Smooth muscle cell (in vitro differentiated cells): ENCODE measurements at regions not wholly inside any gene's neighbourhood (a gene's known extent, or its start where the extent isn't known, plus 50 kb on each side); places are given as distances from the start of the nearest gene placed in this dataset.
"Not testable (repeated sequence)": the region's sequence is repeated elsewhere in the genome, so short reads cannot be mapped to it uniquely, and the experiment has no call there.

Experiments used
- DNase-seq: peaks from one replicate; lab custom pipeline; 2025; ENCODE audit not compliant: unreplicated experiment; lab: John Stamatoyannopoulos, UW
- H2AFZ ChIP-seq: fragments of 200-600 bp; sonication (generic); 2 replicates; pipeline ENCODE4 v1.6.0; 2016; ENCODE audit warnings: antibody characterized with exemption, low read depth, mild to moderate bottlenecking
- H3F3A ChIP-seq: fragments of 200-600 bp; sonication (generic); 2 replicates; pipeline ENCODE4 v1.6.0; 2017; ENCODE audit warnings: antibody characterized with exemption, low read depth
- H3K27ac ChIP-seq: fragments of 200-600 bp; sonication (generic); 2 replicates; pipeline ENCODE4 v1.5.1; 2016; ENCODE audit warnings: low read depth, mild to moderate bottlenecking
- H3K27me3 ChIP-seq: fragments of 200-600 bp; sonication (generic); 2 replicates; pipeline ENCODE4 v1.6.1; 2016; ENCODE audit warnings: low read depth, mild to moderate bottlenecking
- H3K36me3 ChIP-seq: fragments of 200-600 bp; sonication (generic); 2 replicates; pipeline ENCODE4 v1.5.1; 2016; ENCODE audit warnings: low read depth
- H3K4me1 ChIP-seq: fragments of 200-600 bp; sonication (generic); 2 replicates; pipeline ENCODE4 v1.5.1; 2016; ENCODE audit warnings: low read depth
- H3K4me2 ChIP-seq: fragments of 200-600 bp; sonication (generic); 2 replicates; pipeline ENCODE4 v1.6.0; 2016; ENCODE audit warnings: mild to moderate bottlenecking
- H3K4me3 ChIP-seq: fragments of 200-600 bp; sonication (generic); 2 replicates; pipeline ENCODE4 v1.5.1; 2016; ENCODE audit warnings: mild to moderate bottlenecking
- H3K79me2 ChIP-seq: fragments of 200-600 bp; sonication (generic); 2 replicates; pipeline ENCODE4 v1.6.0; 2016; ENCODE audit warnings: low read depth, mild to moderate bottlenecking
- H3K9ac ChIP-seq: fragments of 200-600 bp; sonication (generic); 2 replicates; pipeline ENCODE4 v1.6.0; 2016; ENCODE audit warnings: low read depth
- H3K9me3 ChIP-seq: fragments of 200-600 bp; sonication (generic); replicated peaks from 2 replicates; pipeline ENCODE4 v1.5.1; 2016; ENCODE audit warnings: low read depth
- H4K20me1 ChIP-seq: fragments of 200-600 bp; sonication (generic); 2 replicates; pipeline ENCODE4 v1.6.0; 2016; ENCODE audit warnings: low read depth
- CTCF ChIP-seq: fragments of 200-600 bp; sonication (generic); IDR thresholded peaks from 2 replicates; pipeline ENCODE4 v1.5.1; 2017; ENCODE audit warnings: borderline replicate concordance, mild to moderate bottlenecking, antibody characterized with exemption; ENCODE audit not compliant: insufficient read depth, poor library complexity, severe bottlenecking
- WGBS: methylation state at CpG from one replicate; pipeline ENCODE4 v1.1.7; 2016; ENCODE audit warnings: low lambda C conversion rate; 5-methylcytosine and 5-hydroxymethylcytosine counted together

- 74% methylated on average over 15 of the region's 16 CpGs for WGBS
Observed at GRCh38 chr20:29031262-29031982, 2226.0 kb upstream of the DEFB115 start.

GRCh38 chr20:29044239-29044638 lies 2213.2 kb upstream of the DEFB115 start:
- not testable (repeated sequence) for H3K9ac ChIP-seq, H3K4me1 ChIP-seq, H4K20me1 ChIP-seq, H3K36me3 ChIP-seq, H3K4me3 ChIP-seq, H3F3A ChIP-seq, H3K4me2 ChIP-seq, H3K27ac ChIP-seq, DNase-seq, H3K9me3 ChIP-seq, H3K79me2 ChIP-seq, H3K27me3 ChIP-seq, H2AFZ ChIP-seq
- WGBS = 81% methylated on average over 11 of the region's 12 CpGs

More at GRCh38 chr20:29031262-29031982, 2226.0 kb upstream of the DEFB115 start:
- not testable (repeated sequence) for H3K4me2 ChIP-seq, H3K36me3 ChIP-seq, DNase-seq, H3F3A ChIP-seq, H4K20me1 ChIP-seq, H3K9ac ChIP-seq, H3K4me1 ChIP-seq, H3K4me3 ChIP-seq, H2AFZ ChIP-seq, H3K9me3 ChIP-seq, H3K27ac ChIP-seq, H3K27me3 ChIP-seq, H3K79me2 ChIP-seq

GRCh38 chr20:29050008-29050606 lies 2207.4 kb upstream of the DEFB115 start:
- not testable (repeated sequence) for H3K4me3 ChIP-seq, H3K9ac ChIP-seq, H3K27ac ChIP-seq, H3K9me3 ChIP-seq, H3K4me2 ChIP-seq, H2AFZ ChIP-seq, H3K4me1 ChIP-seq, H3K27me3 ChIP-seq, H3F3A ChIP-seq, H3K79me2 ChIP-seq, DNase-seq, H4K20me1 ChIP-seq, H3K36me3 ChIP-seq
- 66% methylated on average over 4 of the region's 4 CpGs for WGBS

- peak; percentile 13 for TF ChIP-seq CTCF
- H3K27me3 ChIP-seq, H3K27ac ChIP-seq, H3K36me3 ChIP-seq, H2AFZ ChIP-seq, H3K4me2 ChIP-seq, DNase-seq, H3F3A ChIP-seq, H3K79me2 ChIP-seq, H3K4me3 ChIP-seq, H4K20me1 ChIP-seq, H3K4me1 ChIP-seq, H3K9me3 ChIP-seq, H3K9ac ChIP-seq: not testable (repeated sequence)
- WGBS = 29% methylated on average over 6 of the region's 6 CpGs
Observed at GRCh38 chr20:29057866-29058484, 2199.5 kb upstream of the DEFB115 start.

- H3K9me3 ChIP-seq, H3K36me3 ChIP-seq, H3K4me3 ChIP-seq, H3K79me2 ChIP-seq, H3K4me2 ChIP-seq, H3K4me1 ChIP-seq, H3F3A ChIP-seq, H3K27ac ChIP-seq, DNase-seq, H3K9ac ChIP-seq, H2AFZ ChIP-seq, H4K20me1 ChIP-seq, H3K27me3 ChIP-seq: not testable (repeated sequence)
- WGBS = 80% methylated on average over 11 of the region's 11 CpGs
Observed at GRCh38 chr20:29062451-29062850, 2195.0 kb upstream of the DEFB115 start.

- not testable (repeated sequence) for H3K79me2 ChIP-seq, H3K4me1 ChIP-seq, H4K20me1 ChIP-seq, H3K36me3 ChIP-seq, H3K27me3 ChIP-seq, H3K4me2 ChIP-seq, DNase-seq, H3F3A ChIP-seq, H3K9ac ChIP-seq, H3K4me3 ChIP-seq, H3K27ac ChIP-seq, H2AFZ ChIP-seq, H3K9me3 ChIP-seq
- 45% methylated on average over 1 of the region's 1 CpG for WGBS
Observed at GRCh38 chr20:29066341-29066740, 2191.1 kb upstream of the DEFB115 start.

GRCh38 chr20:29073640-29074039 lies 2183.8 kb upstream of the DEFB115 start:
- H3K9me3 ChIP-seq = peaks cover 13% of the 10 kb centered on the region
- WGBS = 71% methylated on average over 8 of the region's 8 CpGs
- not testable (repeated sequence) for H3K27me3 ChIP-seq, H3K4me1 ChIP-seq, H3K9ac ChIP-seq, H3K79me2 ChIP-seq, H3K4me3 ChIP-seq, H4K20me1 ChIP-seq, H2AFZ ChIP-seq, H3K27ac ChIP-seq, H3K4me2 ChIP-seq, H3F3A ChIP-seq, DNase-seq, H3K36me3 ChIP-seq
